Epithelial cell of proximal tubule (primary cell): ENCODE measurements at regions not wholly inside any gene's neighbourhood (a gene's known extent, or its start where the extent isn't known, plus 50 kb on each side); places are given as distances from the start of the nearest gene placed in this dataset.
"Not testable (repeated sequence)": the region's sequence is repeated elsewhere in the genome, so short reads cannot be mapped to it uniquely, and the experiment has no call there.

Experiments
- DNase-seq: peaks from one replicate; pipeline ENCODE4 v3.0.0-alpha.2; 2011; ENCODE audit warnings: low read depth
- H3K4me3 ChIP-seq: 2 replicates; pipeline ENCODE4 v1.5.1; 2011; ENCODE audit warnings: low read depth, mild to moderate bottlenecking, low read length
- CTCF ChIP-seq: conservative IDR thresholded peaks from 2 replicates; pipeline ENCODE4 v1.5.1; 2012; ENCODE audit warnings: low read depth, mild to moderate bottlenecking, low read length

GRCh38 chr4:171519457-171519856 is 293.7 kb upstream of the GALNTL6 start:
- no peak for TF ChIP-seq CTCF
- no peak for DNase-seq
- no peak overlapping the region for H3K4me3 ChIP-seq

- TF ChIP-seq CTCF, result no peak
- no peak overlapping the region for H3K4me3 ChIP-seq
- DNase-seq, result no peak
Observed at GRCh38 chr4:171517883-171518282, 295.3 kb upstream of the GALNTL6 start.

- no peak for DNase-seq
- TF ChIP-seq CTCF, result no peak
- H3K4me3 ChIP-seq, result no peak overlapping the region
Observed at GRCh38 chr4:171516694-171517093, 296.5 kb upstream of the GALNTL6 start.

GRCh38 chr4:171484681-171485080 is 328.5 kb upstream of the GALNTL6 start:
- no peak overlapping the region for H3K4me3 ChIP-seq
- TF ChIP-seq CTCF, result no peak
- DNase-seq, result no peak

GRCh38 chr4:171478181-171478580 is 335.0 kb upstream of the GALNTL6 start:
- no peak overlapping the region for H3K4me3 ChIP-seq
- no peak for TF ChIP-seq CTCF
- DNase-seq, result no peak

- H3K4me3 ChIP-seq, DNase-seq: not testable (repeated sequence)
Observed at GRCh38 chr4:171475111-171475510, 338.1 kb upstream of the GALNTL6 start.

GRCh38 chr4:171473155-171473554 is 340.0 kb upstream of the GALNTL6 start:
- DNase-seq, result no peak
- TF ChIP-seq CTCF, result no peak
- H3K4me3 ChIP-seq, result no peak overlapping the region

- DNase-seq, result no peak
- H3K4me3 ChIP-seq, result no peak overlapping the region
- no peak for TF ChIP-seq CTCF
Observed at GRCh38 chr4:171472230-171472629, 341.0 kb upstream of the GALNTL6 start.
